H54 (cell line): ENCODE measurements at regions not wholly inside any gene's neighbourhood (a gene's known extent, or its start where the extent isn't known, plus 50 kb on each side); places are given as distances from the start of the nearest gene placed in this dataset.
"Not testable (repeated sequence)": the region's sequence is repeated elsewhere in the genome, so short reads cannot be mapped to it uniquely, and the experiment has no call there.

Experiments used
- DNase-seq: peaks from one replicate; pipeline ENCODE4 v3.0.0; 2011; ENCODE audit warnings: low spot score, mixed read lengths; ENCODE audit not compliant: insufficient read length
- FAIRE-seq: peaks from 3 replicates; lab custom pipeline; 2011; peaks lifted over from hg19 to GRCh38; lab: Jason Lieb, UNC
- POLR2A ChIP-seq: IDR thresholded peaks from 2 replicates; pipeline ENCODE4 v1.6.1; 2011; ENCODE audit warnings: low read depth, mild to moderate bottlenecking, low read length

- DNase-seq, result no peak
- FAIRE-seq, result no peak
- no peak for TF ChIP-seq POLR2A
These were observed 215.6 kb downstream of the DHX15 start for GRCh38 chr4:24368801-24369200.

- DNase-seq (no peak), FAIRE-seq (no peak)
- no peak for TF ChIP-seq POLR2A
These were observed 219.5 kb downstream of the DHX15 start for GRCh38 chr4:24364852-24365251.

- DNase-seq (no peak), FAIRE-seq (no peak)
- TF ChIP-seq POLR2A, result no peak
These were observed 220.1 kb downstream of the DHX15 start for GRCh38 chr4:24364249-24364648.

GRCh38 chr4:24363751-24364150 lies 220.6 kb downstream of the DHX15 start:
- TF ChIP-seq POLR2A, result no peak
- DNase-seq (no peak), FAIRE-seq (no peak)

GRCh38 chr4:24352112-24352511 lies 232.2 kb downstream of the DHX15 start:
- DNase-seq (no peak), FAIRE-seq (no peak)
- no peak for TF ChIP-seq POLR2A

GRCh38 chr4:24349168-24349996 lies 235.0 kb downstream of the DHX15 start:
- FAIRE-seq, DNase-seq: not testable (repeated sequence)

GRCh38 chr4:24339260-24339659 lies 245.1 kb downstream of the DHX15 start:
- FAIRE-seq (no peak), DNase-seq (no peak)
- no peak for TF ChIP-seq POLR2A

- FAIRE-seq, result no peak
- no peak for DNase-seq
- no peak for TF ChIP-seq POLR2A
These were observed 246.7 kb downstream of the DHX15 start for GRCh38 chr4:24337451-24338190.

- DNase-seq, result no peak
- TF ChIP-seq POLR2A, result no peak
- no peak for FAIRE-seq
These were observed 248.7 kb downstream of the DHX15 start for GRCh38 chr4:24335616-24336015.

GRCh38 chr4:24334906-24335305 lies 249.4 kb downstream of the DHX15 start:
- FAIRE-seq (no peak), DNase-seq (no peak)
- no peak for TF ChIP-seq POLR2A

GRCh38 chr4:24330573-24330972 lies 253.8 kb downstream of the DHX15 start:
- TF ChIP-seq POLR2A, result no peak
- FAIRE-seq (no peak), DNase-seq (no peak)

GRCh38 chr4:24330172-24330571 lies 254.2 kb downstream of the DHX15 start:
- FAIRE-seq (no peak), DNase-seq (no peak)
- no peak for TF ChIP-seq POLR2A

GRCh38 chr4:24328711-24329110 lies 255.6 kb downstream of the DHX15 start:
- TF ChIP-seq POLR2A, result no peak
- no peak for FAIRE-seq
- no peak for DNase-seq

- DNase-seq (no peak), FAIRE-seq (no peak)
- no peak for TF ChIP-seq POLR2A
These were observed 256.0 kb downstream of the DHX15 start for GRCh38 chr4:24328310-24328709.

GRCh38 chr4:24322995-24323394 lies 261.4 kb downstream of the DHX15 start:
- no peak for TF ChIP-seq POLR2A
- DNase-seq (no peak), FAIRE-seq (no peak)

GRCh38 chr4:24322511-24322910 lies 261.8 kb downstream of the DHX15 start:
- FAIRE-seq (no peak), DNase-seq (no peak)
- no peak for TF ChIP-seq POLR2A
